T follicular helper cell (primary cell): ENCODE measurements at regions not wholly inside any gene's neighbourhood (a gene's known extent, or its start where the extent isn't known, plus 50 kb on each side); places are given as distances from the start of the nearest gene placed in this dataset.

Experiments used
- DNase-seq: peaks from one replicate; pipeline ENCODE4 v3.0.0-alpha.2; 2020; ENCODE audit warnings: low read depth

- no peak for DNase-seq
Observed at GRCh38 chr2:41483982-41484857, 563.6 kb upstream of the PKDCC start.

GRCh38 chr2:41484858-41485234 is 563.0 kb upstream of the PKDCC start:
- no peak for DNase-seq

DNA sequence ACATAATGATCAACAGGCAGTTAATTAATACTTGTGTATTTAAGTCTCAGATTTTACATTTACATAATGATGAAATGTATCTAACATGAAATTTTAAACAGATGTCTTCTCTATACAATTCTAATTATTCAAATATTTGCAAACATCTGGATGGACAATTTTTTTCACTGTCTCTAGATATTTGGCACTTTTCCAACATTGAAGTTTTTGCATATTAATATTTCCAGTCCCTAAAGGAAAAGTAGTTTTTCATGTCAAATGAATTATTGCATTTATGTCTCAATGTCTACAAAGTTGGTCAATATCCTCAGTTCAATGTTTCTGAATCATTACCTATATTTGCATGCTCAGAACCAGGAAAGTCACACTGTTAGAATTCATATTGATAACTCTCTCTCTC is 560.9 kb upstream of the PKDCC start:
- no peak for DNase-seq

DNA sequence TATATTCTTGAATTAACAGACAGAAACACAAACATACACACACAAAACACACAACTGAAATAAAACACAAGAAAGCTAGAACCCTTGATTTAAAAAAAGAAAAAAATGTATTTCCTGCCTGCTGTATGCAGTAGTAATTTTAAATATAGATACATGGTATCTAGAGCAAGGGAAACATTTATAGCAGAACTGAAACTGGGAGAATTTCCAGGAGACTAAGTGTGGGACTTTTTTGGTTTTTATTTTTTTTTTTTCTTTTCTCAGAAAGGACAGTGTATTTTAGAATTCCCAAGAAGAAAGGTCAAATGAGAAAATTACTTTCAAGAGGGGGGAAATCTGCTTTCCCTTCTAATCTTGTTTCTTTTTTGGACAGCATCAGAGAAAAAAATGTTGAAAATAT is 558.9 kb upstream of the PKDCC start:
- DNase-seq: no peak

- DNase-seq: no peak
Observed at GRCh38 chr2:41489638-41490037, 558.2 kb upstream of the PKDCC start.

DNA sequence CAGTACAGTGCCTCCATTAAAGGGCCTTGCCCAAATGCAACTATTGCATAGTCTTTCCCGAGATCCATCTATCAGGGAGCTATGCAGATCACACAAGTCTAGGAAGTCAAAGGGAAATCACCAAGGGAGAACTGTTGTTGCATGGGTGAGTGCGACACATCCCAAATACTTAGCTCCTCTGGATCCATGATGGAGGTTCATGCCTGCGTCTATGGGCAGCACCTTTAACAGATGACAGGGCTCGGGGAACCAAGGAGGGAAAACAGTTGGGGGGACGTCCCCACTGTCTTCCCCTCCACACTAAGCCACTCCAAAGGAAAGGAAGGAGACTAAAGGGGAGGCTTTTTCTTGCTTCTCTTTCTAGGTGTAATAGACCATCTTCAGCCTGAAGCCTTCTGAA is 552.8 kb upstream of the PKDCC start:
- DNase-seq: no peak

DNA sequence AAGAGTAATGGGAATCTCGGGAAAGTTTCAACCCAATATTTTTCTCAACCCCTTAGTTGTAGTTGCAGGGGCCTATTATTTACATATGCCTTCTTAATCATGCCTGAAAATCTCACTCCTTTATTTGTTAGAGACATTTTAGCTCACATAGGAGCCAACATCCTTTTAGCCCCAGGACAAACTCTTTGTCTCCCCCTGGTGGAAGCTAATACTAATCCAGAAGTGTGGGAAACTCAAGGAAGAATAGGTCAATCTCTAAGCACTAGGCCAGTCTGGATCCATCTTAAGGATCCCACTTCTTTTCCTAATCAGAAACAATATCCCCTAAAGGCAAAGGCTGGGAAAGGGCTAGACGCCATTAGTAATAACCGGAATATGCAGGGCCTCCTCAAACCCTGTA is 550.9 kb upstream of the PKDCC start:
- DNase-seq: no peak

GRCh38 chr2:41498781-41499180 is 549.0 kb upstream of the PKDCC start:
- DNase-seq: no peak

GRCh38 chr2:41500895-41501294 is 546.9 kb upstream of the PKDCC start:
- no peak for DNase-seq

DNA sequence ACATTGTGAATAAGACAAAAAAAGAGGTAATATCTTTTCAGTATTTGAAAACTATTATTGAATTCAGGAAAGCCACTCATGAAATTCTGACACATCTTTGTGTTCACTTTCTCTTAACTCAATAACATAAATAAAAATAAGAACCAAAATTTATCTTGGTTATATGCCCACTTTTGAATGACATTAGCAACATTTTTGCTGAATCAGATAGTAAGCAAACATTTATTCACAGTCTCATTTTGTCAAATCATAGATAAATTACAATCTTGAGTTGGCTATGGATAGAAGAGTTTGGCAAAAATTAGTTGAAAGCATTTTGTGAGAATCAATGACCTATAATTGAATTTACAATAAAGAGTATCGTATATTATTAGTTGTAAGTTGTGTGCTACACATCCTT is 545.1 kb upstream of the PKDCC start:
- DNase-seq: no peak

DNA sequence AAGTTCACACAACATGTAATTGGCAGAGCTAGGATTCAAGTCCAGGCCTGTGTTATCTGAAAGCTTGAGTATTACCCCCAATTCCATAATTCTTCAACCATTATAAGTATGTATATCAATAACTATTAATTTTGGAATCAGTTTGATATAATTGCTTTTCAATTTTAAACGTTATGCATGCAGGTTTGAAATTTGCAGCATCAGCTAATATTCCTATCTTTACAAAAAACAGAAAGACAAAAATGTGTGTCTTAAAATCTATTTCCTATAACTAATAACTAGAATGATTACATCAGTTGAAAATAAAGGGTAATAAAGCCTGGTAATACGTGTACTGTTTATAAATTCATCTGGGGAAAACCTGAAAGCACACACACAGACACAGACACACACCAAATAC is 543.3 kb upstream of the PKDCC start:
- DNase-seq: no peak

DNA sequence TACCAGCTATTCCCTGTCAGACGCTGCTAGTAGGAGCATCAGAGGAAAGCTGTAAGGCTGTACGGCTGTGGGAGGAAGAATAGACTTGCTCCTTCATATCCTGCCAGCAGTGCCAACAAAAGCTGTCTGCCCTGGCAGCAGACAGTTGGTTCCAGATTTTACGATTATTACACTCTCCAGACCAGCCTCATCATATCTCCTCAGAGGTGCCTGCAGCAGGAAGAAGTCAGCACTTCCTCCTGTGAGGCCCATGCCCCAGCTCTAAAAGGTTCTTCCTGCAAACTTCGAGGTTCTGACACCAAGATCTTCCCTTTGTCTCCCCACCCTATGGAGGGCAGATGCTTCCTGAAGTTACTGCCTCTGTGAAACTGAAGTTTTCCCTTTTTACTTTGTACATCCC is 537.7 kb upstream of the PKDCC start:
- DNase-seq: no peak

DNA sequence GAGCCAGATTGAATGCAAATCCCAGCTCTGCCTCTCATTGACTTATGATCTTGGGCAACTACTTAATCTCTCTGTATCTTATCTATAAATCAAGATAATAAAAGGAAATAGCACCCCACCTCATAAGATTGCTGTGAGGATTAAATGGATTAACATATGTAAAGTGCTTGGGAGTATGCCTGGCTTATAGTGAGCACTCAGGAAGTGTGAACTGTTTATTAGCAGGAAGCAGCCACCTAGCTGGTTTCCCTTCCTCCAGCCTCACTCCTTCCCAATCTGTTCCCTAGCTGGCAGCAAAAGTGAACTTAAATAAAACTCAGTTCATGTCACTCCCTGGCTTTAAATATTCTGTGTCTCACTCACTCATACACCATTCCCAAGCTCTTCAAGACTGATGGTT is 526.6 kb upstream of the PKDCC start:
- DNase-seq: no peak

DNA sequence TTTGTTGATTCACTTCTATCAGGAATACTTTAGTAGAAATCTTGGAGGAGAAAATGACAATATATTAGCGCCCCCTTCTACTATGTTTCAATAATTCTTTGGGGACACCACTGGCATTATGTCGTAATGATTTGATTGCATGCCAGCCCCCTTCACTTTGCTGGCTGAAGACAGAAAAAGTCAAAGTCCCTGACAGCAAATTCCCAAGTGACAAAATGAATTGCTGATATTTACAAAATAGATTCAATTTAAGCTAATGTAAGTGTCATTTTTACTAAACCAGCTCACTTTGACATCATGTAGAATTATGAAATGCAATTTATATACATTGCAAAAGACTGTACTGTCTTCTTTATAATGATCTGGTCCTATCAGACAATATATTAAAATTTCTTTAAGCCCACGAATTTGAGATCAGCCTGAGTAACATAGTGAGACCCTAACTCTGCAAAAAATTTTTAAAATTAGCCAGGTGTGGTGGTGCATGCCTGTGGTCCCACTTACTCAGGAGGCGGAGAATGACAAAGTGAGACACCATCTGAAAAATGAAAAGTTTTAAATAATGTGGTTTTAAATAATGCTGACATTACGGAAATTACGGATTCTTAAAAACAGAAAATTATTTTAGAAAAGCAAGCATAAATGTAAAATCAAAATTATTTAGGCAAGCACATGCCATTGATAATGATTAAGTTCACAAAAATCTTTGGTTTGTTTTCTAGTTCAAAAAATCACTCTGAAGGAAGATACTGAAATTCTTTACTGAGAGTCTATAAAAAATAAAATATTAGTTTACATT is 520.1 kb upstream of the PKDCC start:
- DNase-seq: no peak

DNA sequence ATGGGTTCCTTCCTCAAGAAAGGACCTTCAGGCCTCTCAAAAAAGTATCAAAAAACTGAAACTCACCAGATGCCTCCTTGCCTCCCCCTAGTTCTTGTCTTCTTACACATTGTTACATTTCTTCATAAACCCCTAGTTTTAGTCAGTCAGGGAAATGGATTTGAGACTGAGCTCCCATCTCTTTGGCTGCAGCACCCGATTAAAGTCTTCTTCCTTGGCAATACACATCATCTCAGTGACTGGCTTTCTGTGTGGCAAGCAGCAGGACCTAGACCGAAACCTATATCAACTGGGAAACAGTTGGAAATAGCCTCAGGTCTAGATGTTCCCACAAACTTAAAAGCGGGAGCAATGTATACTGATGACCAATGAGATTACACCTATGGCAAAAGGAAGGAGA is 512.2 kb upstream of the PKDCC start:
- DNase-seq: no peak

- no peak for DNase-seq
Observed at GRCh38 chr2:41540272-41540998, 507.4 kb upstream of the PKDCC start.

- DNase-seq: no peak
Observed at GRCh38 chr2:41543726-41544125, 504.1 kb upstream of the PKDCC start.

- DNase-seq: no peak
Observed at GRCh38 chr2:41544709-41545108, 503.1 kb upstream of the PKDCC start.

- DNase-seq: no peak
Observed at GRCh38 chr2:41546031-41546430, 501.8 kb upstream of the PKDCC start.

- no peak for DNase-seq
Observed at GRCh38 chr2:41568648-41569047, 479.2 kb upstream of the PKDCC start.

GRCh38 chr2:41572154-41572553 is 475.7 kb upstream of the PKDCC start:
- no peak for DNase-seq

- DNase-seq: no peak
Observed at GRCh38 chr2:41576423-41576822, 471.4 kb upstream of the PKDCC start.

DNA sequence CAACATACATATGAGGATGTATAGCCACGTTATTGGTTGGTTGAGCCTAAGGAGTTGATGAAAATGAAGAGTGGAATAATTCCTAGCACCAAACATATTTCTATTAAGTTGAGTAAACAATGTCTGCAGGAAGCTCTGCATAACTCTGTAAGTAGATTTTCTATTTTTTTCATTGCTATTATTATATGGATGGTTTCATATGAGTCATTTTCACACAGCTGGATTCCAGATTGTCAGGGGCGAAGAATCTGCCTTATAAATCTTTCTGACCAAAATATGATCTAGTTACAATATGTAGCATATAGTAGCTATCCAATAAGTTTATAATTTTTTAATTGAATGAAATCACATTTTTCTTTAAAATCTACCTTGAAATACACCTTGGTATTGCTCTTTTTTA is 468.0 kb upstream of the PKDCC start:
- DNase-seq: no peak
